ENCODE measurements at regions not wholly inside any gene's neighbourhood (a gene's known extent, or its start where the extent isn't known, plus 50 kb on each side); places are given as distances from the start of the nearest gene placed in this dataset.

- TF ChIP-seq CTCF (IDR thresholded peaks at IDR 0.05) = no peak
- TF ChIP-seq EZH2 (IDR thresholded peaks at IDR 0.05) = no peak
- TF ChIP-seq EZH2phosphoT487 (IDR thresholded peaks at IDR 0.05) = no peak
Observed at GRCh38 chr7:127448566-127448965, 56.1 kb upstream of the ZNF800 start.

Data from neural progenitor cell (in vitro differentiated cells).